ENCODE measurements at regions not wholly inside any gene's neighbourhood (a gene's known extent, or its start where the extent isn't known, plus 50 kb on each side); places are given as distances from the start of the nearest gene placed in this dataset.
A peak's percentile ranks its signal among the peaks of the same experiment; 100 is the strongest.
"Not testable (repeated sequence)": the region's sequence is repeated elsewhere in the genome, so short reads cannot be mapped to it uniquely, and the experiment has no call there.

DNA sequence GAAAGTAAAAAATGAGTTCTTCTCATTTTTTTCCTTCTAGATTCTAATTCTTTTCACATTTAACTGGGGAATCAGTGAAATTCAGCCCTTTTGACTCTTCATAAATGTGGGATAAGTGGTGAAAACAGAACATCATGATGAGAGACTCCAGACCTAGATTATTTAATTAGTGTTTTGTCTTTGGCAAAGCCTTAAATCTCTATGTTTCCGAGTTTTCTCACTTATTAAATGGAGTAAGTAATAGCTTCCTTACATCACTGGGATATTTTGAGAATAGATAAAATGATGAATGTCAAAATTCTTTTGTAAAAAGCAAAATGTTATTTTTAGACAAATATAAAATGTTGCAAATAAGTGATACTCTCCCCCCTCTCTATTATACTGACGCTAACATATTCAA lies 468.6 kb upstream of the ARRDC3 start:
- no peak for DNase-seq (ENCODE audit: low spot score)

DNA sequence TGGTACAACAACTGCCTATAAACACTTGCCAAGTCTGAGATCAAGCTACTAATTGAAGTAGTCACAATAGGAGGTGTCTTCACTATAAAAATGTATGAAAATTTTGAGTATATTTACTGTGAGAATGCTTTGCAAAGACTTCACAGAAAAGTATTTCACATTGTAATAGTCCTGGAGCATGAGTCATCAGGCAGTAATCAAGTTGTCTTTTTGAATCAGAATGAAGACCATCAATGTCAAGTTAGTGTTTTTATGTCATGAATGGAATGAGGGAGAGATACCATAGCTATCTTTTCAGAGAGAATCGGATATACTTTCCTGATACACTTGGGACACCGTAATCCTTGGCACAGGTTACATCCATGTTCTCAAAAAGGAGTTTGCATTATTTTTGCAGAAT lies 466.9 kb upstream of the ARRDC3 start:
- DNase-seq (ENCODE audit: low spot score): no peak

DNA sequence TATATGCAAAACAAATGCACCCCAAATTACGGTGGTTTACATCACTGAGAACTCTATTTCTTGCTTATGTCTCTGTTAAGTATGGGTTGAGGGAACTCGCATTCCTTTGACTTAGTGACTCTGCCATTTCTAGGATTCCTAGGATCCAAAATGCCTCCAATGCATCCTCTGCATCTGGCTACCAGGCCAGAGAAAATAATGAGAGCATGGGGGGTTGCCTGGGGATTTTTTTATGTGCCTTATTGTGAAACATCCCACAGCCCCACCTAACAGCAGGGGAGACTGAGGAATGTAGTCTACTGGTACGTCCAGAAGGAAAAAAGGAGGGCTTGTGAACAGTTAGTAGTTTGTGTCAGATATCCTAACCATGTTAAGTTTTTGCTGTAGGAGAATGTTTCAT lies 466.0 kb upstream of the ARRDC3 start:
- no peak for DNase-seq (ENCODE audit: low spot score)

DNA sequence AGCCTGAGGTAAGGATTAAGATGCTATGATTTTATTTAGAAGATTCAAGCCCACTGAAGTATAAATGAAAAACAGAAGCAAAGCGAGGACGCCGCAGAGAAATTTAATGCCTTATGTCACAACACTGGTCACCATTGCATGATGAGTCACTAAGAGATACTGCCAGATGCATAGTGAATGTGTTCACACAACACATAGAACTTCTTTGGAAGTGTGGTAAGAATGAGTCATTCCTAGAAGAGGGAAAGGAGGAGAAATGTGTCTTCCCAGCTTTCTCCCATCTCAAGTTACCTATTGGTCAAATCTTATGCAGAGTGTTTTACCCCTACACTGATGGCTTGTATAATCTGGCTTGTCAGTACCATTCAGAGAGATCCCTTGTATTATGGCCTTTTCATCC lies 465.3 kb upstream of the ARRDC3 start:
- peak; percentile 21 for DNase-seq (ENCODE audit: low spot score)

- no peak for DNase-seq (ENCODE audit: low spot score)
Observed at GRCh38 chr5:91841423-91841822, 458.3 kb upstream of the ARRDC3 start.

DNA sequence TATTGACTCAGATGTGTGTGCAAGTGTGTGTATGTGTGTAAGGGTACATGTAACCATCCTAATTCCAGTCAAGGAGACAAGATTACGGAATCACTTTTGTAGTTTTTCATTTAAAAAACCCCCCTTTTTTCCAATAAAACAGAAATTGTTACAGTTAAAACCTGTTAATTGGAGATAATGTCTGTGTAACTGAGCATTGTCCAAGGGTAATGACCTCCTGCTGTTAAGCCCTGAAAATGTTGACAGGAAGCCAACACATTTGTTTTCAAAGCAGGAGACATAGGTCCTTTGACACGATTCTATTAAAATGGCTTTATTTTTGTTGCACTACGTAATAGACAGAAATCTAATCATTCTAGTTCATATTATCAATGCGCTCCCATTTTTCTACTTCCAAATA lies 457.3 kb upstream of the ARRDC3 start:
- no peak for DNase-seq (ENCODE audit: low spot score)

GRCh38 chr5:91839721-91840120 lies 456.6 kb upstream of the ARRDC3 start:
- DNase-seq (ENCODE audit: low spot score): no peak

- DNase-seq (ENCODE audit: low spot score): no peak
Observed at GRCh38 chr5:91839233-91839632, 456.1 kb upstream of the ARRDC3 start.

DNA sequence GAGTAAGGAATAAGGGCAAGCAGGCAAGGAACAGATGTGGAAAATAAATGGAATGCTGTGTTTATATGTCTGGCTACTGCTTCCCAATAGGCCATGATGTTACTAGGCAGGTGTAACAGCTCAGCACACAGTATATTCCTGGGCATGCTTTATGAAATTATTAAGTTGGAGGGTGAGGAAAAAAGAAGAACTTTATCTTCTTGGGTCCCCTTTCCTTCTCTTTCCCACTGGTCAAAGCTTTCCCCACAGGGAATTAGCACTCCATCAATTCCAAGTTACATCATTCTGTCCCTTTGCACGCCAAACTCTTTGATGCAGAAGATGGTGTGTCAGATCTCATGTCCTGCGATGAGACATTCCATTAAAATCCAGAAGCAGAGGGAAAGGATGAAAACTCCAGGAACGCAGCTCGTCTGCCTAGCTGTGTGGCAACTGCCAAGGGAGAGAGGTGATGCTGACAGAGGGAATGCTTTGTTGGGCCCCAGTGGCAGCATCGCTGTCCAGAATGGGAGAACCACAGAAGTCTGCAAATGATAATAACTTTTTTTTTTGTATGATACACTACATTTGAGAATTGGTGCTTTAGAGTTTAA lies 447.3 kb upstream of the ARRDC3 start:
- no peak for DNase-seq (ENCODE audit: low spot score)

DNA sequence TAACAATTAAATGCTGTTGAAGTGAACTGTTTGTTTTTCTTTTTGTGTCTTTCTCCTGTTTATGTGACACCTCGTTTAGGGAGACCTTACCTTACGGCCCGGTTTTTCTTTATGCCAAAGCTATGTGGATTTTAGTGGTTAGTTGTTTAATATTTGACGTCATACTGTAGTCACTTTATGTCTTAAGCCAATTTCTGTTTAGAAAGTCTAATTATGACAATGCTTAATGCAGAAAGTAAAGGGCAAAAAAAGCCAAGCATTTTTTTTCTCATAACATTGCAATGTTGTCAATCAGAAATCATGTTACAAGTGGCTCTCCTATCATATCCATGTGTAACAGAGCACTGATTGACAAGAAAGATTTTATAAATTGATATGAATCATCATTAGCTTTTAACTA lies 442.5 kb upstream of the ARRDC3 start:
- DNase-seq (ENCODE audit: low spot score): no peak

GRCh38 chr5:91824406-91824805 lies 441.3 kb upstream of the ARRDC3 start:
- no peak for DNase-seq (ENCODE audit: low spot score)

DNA sequence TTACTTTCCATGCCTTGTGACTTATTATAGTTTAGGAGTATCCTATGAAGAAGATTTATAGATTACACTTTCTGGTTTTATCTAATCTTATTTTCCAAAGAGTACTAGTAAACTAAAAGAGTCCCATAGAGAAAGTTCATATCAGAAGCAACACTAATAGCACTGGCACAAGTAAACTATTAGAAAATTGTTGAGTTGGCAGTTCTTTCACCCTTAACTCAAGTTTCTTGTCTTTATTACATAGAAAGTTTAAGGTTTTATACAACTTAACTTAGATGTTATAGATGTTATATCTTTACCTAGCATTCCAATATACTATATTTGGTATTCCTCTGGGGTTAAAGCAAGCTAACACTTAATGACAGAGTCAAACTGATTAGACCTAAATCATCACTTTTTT lies 437.8 kb upstream of the ARRDC3 start:
- DNase-seq (ENCODE audit: low spot score): no peak

GRCh38 chr5:91816681-91817080 lies 433.6 kb upstream of the ARRDC3 start:
- DNase-seq (ENCODE audit: low spot score): no peak

DNA sequence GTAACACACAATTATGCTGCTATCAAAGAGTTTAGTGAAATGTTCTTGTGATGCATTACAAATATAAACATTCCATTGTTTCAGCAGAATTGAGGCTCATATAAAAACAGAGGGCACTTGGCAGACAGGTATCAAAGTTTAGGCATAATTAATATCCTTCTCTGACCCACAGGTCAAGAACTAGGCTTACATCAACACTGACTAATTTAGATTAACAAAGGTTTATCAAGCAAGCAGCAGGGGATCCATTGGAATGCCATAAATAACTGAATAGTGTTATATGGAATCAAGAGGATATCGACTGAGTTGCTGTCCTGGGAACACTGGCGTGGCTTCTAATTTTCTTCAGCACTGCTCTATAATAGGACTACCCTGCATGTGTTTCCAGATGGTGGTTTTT lies 414.5 kb upstream of the ARRDC3 start:
- DNase-seq (ENCODE audit: low spot score): no peak

- DNase-seq (ENCODE audit: low spot score): no peak
Observed at GRCh38 chr5:91794856-91795548, 411.9 kb upstream of the ARRDC3 start.

GRCh38 chr5:91794455-91794854 lies 411.3 kb upstream of the ARRDC3 start:
- no peak for DNase-seq (ENCODE audit: low spot score)

DNA sequence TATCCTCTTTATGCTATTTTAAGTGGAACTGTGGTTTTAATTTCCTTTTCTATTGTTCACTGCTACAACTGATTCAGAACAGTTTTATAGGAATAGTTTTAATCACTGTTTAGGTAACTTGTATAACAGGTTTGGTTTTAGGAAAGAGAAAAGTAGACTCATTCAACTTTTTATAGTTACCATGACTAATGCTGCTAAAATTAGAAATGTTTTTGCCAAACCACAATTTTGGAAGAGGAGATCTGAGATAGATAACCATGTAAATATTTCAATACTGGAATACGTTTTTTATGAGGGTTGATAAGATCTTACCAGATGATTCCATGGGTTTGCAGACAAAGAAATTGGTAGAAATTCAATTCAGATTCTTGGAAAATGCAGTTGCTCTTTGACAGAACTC lies 404.6 kb upstream of the ARRDC3 start:
- peak; percentile 61 for DNase-seq (ENCODE audit: low spot score)

GRCh38 chr5:91777671-91778070 lies 394.6 kb upstream of the ARRDC3 start:
- no peak for DNase-seq (ENCODE audit: low spot score)

- no peak for DNase-seq (ENCODE audit: low spot score)
Observed at GRCh38 chr5:91776249-91776648, 393.1 kb upstream of the ARRDC3 start.

- no peak for DNase-seq (ENCODE audit: low spot score)
Observed at GRCh38 chr5:91770400-91770799, 387.3 kb upstream of the ARRDC3 start.

- not testable (repeated sequence) for DNase-seq (ENCODE audit: low spot score)
Observed at GRCh38 chr5:91757383-91757782, 374.3 kb upstream of the ARRDC3 start.

DNA sequence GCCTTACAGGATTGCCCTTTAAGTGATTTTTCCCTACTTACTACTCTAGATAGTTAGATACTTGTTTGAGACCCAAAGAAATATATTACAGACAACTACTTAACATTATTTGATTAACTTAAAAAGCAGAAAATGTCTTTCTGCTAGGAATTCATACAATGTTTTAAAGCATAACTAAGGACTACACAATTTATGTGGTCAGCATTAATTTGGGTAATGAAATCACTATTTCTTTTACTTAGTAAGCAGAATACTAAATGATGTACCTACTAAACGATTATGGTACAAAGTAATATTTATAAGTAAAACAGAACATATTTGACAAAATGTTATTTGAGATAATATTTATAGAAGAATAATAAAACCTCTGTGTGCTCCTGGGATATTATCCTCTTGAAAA lies 371.9 kb upstream of the ARRDC3 start:
- DNase-seq (ENCODE audit: low spot score): no peak

GRCh38 chr5:91744470-91744869 lies 361.4 kb upstream of the ARRDC3 start:
- DNase-seq (ENCODE audit: low spot score): not testable (repeated sequence)

GRCh38 chr5:91742550-91742949 lies 359.4 kb upstream of the ARRDC3 start:
- DNase-seq (ENCODE audit: low spot score): no peak
